Panc1 (cell line): ENCODE measurements at regions not wholly inside any gene's neighbourhood (a gene's known extent, or its start where the extent isn't known, plus 50 kb on each side); places are given as distances from the start of the nearest gene placed in this dataset.

Experiments used
- CTCF ChIP-seq: fragments of 450-650 bp; IDR thresholded peaks from 2 replicates; pipeline ENCODE4 v1.5.1; 2017; ENCODE audit warnings: mild to moderate bottlenecking
- TF ChIP-seq, protein P1 (sequence below), 2 experiments: IDR thresholded peaks; 2 replicates each; pipeline ENCODE4 v1.6.1; 2011 to 2012; ENCODE audit warnings: low read depth in 2 of 2, control low read depth in 1 of 2, low read length in 1 of 2, mild to moderate bottlenecking in 1 of 2, moderate library complexity in 1 of 2; ENCODE audit not compliant: insufficient read depth in 1 of 2

DNA sequence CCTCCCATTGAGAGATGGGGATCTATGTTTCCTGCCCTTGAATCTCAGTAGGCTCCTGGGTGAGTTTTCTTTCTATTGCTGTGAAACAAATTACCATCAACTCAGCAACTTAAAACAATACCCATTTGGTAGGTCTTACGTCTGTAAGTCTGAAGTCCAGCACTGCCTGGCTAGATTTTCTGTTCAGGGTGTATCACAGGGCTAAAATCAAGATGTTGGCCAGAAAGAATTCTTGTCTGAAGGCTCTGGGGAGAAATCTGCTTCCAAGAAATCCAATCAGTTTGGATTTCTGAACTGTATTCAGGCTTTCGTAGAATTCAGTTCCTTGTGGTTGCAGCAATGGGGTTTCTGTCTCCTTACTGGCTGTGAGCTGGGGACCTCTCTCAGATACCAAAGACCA lies 99.6 kb upstream of the SLC24A3 start:
- TF ChIP-seq CTCF: no peak
- TF ChIP-seq, protein P1, sequence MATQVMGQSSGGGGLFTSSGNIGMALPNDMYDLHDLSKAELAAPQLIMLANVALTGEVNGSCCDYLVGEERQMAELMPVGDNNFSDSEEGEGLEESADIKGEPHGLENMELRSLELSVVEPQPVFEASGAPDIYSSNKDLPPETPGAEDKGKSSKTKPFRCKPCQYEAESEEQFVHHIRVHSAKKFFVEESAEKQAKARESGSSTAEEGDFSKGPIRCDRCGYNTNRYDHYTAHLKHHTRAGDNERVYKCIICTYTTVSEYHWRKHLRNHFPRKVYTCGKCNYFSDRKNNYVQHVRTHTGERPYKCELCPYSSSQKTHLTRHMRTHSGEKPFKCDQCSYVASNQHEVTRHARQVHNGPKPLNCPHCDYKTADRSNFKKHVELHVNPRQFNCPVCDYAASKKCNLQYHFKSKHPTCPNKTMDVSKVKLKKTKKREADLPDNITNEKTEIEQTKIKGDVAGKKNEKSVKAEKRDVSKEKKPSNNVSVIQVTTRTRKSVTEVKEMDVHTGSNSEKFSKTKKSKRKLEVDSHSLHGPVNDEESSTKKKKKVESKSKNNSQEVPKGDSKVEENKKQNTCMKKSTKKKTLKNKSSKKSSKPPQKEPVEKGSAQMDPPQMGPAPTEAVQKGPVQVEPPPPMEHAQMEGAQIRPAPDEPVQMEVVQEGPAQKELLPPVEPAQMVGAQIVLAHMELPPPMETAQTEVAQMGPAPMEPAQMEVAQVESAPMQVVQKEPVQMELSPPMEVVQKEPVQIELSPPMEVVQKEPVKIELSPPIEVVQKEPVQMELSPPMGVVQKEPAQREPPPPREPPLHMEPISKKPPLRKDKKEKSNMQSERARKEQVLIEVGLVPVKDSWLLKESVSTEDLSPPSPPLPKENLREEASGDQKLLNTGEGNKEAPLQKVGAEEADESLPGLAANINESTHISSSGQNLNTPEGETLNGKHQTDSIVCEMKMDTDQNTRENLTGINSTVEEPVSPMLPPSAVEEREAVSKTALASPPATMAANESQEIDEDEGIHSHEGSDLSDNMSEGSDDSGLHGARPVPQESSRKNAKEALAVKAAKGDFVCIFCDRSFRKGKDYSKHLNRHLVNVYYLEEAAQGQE (IDR thresholded peaks at IDR 0.05; ENCODE audit: insufficient read depth in 1 of 2, low read depth in 2 of 2, low read length in 1 of 2): no peak
